ENCODE measurements at regions not wholly inside any gene's neighbourhood (a gene's known extent, or its start where the extent isn't known, plus 50 kb on each side); places are given as distances from the start of the nearest gene placed in this dataset.

DNA sequence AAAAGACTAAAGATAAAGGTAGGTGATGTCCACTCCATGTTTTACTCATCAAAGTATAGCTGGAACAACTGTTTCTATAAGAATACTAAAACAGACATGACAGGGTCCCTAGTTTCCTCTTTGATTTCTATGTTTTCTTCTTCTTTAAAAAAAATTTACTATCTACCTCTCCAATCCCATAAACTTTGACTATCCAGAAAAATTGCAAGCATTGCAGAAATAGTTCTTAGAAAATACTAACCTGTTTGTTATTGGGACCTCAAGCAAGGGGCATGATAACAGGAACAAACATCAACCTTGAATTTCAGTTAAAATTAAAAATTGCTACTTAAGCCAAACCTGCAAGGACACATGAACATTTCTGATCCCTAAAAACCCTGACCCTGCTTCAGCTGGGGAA lies 1226.5 kb downstream of the C4orf33 start:
- no peaks in the 10 kb centered on the region for H3K4me1 ChIP-seq (ENCODE audit: control insufficient read depth in 5 of 5, insufficient read depth in 5 of 5, low read length in 5 of 5)
- no peaks in the 10 kb centered on the region for H3K27me3 ChIP-seq (ENCODE audit: control insufficient read depth in 3 of 3, insufficient read depth in 3 of 3, low read length in 2 of 3)
- no peak overlapping the region for H3K4me3 ChIP-seq
- no peak for ATAC-seq (ENCODE audit: insufficient read depth, low FRiP score)
- no peak overlapping the region for H3K27ac ChIP-seq (ENCODE audit: low read depth in 1 of 2, low read length in 1 of 2)
- H3K9ac ChIP-seq (ENCODE audit: insufficient read depth in 1 of 2, low read length in 2 of 2): no peak overlapping the region
- no peaks in the 10 kb centered on the region for H3K9me3 ChIP-seq (ENCODE audit: control insufficient read depth in 4 of 4, insufficient read depth in 3 of 4, low read length in 3 of 4)
- TF ChIP-seq, protein P1, sequence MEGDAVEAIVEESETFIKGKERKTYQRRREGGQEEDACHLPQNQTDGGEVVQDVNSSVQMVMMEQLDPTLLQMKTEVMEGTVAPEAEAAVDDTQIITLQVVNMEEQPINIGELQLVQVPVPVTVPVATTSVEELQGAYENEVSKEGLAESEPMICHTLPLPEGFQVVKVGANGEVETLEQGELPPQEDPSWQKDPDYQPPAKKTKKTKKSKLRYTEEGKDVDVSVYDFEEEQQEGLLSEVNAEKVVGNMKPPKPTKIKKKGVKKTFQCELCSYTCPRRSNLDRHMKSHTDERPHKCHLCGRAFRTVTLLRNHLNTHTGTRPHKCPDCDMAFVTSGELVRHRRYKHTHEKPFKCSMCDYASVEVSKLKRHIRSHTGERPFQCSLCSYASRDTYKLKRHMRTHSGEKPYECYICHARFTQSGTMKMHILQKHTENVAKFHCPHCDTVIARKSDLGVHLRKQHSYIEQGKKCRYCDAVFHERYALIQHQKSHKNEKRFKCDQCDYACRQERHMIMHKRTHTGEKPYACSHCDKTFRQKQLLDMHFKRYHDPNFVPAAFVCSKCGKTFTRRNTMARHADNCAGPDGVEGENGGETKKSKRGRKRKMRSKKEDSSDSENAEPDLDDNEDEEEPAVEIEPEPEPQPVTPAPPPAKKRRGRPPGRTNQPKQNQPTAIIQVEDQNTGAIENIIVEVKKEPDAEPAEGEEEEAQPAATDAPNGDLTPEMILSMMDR (IDR thresholded peaks at IDR 0.05; ENCODE audit: control extremely low read depth, extremely low read depth): no peak
- no peaks in the 10 kb centered on the region for H3K36me3 ChIP-seq (ENCODE audit: control insufficient read depth in 4 of 4, insufficient read depth in 4 of 4, low read length in 4 of 4)
- no peak for DNase-seq

DNA sequence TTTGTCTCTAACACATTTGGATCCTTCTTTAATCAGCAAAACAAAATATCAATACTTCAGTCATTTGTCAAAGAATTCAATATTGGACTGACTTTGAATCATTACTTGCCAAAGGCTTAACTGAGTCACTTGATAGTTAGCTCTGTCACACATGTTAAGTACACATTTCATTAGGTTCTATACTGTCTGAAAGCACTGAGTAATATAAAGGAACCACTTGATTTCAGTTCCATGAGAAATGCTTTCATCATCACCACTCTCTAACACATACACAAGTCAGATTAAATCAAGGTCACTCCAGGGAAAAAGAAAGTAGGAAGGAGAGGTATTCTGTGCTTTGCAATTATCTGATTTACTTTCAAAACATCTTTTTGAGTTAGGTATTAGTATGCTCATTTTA lies 1233.1 kb downstream of the C4orf33 start:
- Histone ChIP-seq H3K4me3 (no peak overlapping the region), H3K9ac (ENCODE audit: insufficient read depth in 1 of 2, low read length in 2 of 2) (no peak overlapping the region), H3K36me3 (ENCODE audit: control insufficient read depth in 4 of 4, insufficient read depth in 4 of 4, low read length in 4 of 4) (no peaks in the 10 kb centered on the region), H3K27ac (ENCODE audit: low read depth in 1 of 2, low read length in 1 of 2) (no peak overlapping the region), H3K4me1 (ENCODE audit: control insufficient read depth in 5 of 5, insufficient read depth in 5 of 5, low read length in 5 of 5) (no peaks in the 10 kb centered on the region), H3K9me3 (ENCODE audit: control insufficient read depth in 4 of 4, insufficient read depth in 3 of 4, low read length in 3 of 4) (no peaks in the 10 kb centered on the region), H3K27me3 (ENCODE audit: control insufficient read depth in 3 of 3, insufficient read depth in 3 of 3, low read length in 2 of 3) (no peaks in the 10 kb centered on the region)
- DNase-seq (no peak), ATAC-seq (ENCODE audit: insufficient read depth, low FRiP score) (no peak)
- TF ChIP-seq, protein P1 (IDR thresholded peaks at IDR 0.05; ENCODE audit: control extremely low read depth, extremely low read depth): no peak

DNA sequence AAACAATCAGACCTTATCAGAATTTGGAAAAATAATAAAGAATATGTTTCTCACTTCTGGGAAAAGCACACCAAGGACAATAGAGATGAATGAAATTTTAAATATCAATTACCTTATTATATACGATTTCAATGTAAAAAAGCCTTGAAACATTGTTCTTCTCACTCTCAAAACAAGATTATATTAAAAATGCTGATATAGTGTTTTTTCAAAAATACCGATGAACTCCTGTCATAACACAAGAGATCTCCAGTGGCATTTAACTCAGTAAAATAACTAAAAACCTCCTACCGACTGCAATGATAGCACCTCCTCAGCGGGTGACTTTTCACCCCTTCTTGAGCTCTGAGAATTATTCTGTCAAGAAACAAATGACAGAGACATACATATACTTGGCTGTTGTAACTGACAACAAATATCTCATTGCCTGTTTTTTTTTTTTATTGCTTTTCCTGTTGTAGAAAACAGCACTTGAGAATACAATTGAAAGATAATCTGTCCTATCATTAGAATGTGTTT lies 1237.3 kb downstream of the C4orf33 start:
- Histone ChIP-seq H3K27ac (ENCODE audit: low read depth in 1 of 2, low read length in 1 of 2) (no peak overlapping the region), H3K4me3 (no peak overlapping the region), H3K9me3 (ENCODE audit: control insufficient read depth in 4 of 4, insufficient read depth in 3 of 4, low read length in 3 of 4) (no peaks in the 10 kb centered on the region), H3K4me1 (ENCODE audit: control insufficient read depth in 5 of 5, insufficient read depth in 5 of 5, low read length in 5 of 5) (no peaks in the 10 kb centered on the region), H3K36me3 (ENCODE audit: control insufficient read depth in 4 of 4, insufficient read depth in 4 of 4, low read length in 4 of 4) (no peaks in the 10 kb centered on the region), H3K27me3 (ENCODE audit: control insufficient read depth in 3 of 3, insufficient read depth in 3 of 3, low read length in 2 of 3) (no peaks in the 10 kb centered on the region), H3K9ac (ENCODE audit: insufficient read depth in 1 of 2, low read length in 2 of 2) (no peak overlapping the region)
- ATAC-seq (ENCODE audit: insufficient read depth, low FRiP score) (no peak), DNase-seq (no peak)
- TF ChIP-seq, protein P1 (IDR thresholded peaks at IDR 0.05; ENCODE audit: control extremely low read depth, extremely low read depth): no peak
- WGBS, 2 donors: 85 to 88% methylated on average over 4 of the region's 4 CpGs

Measured in lung (tissue), 11 donors.